ENCODE measurements at regions not wholly inside any gene's neighbourhood (a gene's known extent, or its start where the extent isn't known, plus 50 kb on each side); places are given as distances from the start of the nearest gene placed in this dataset.

GRCh38 chr6:166005944-166006899, 161.4 kb downstream of the TBXT start (continued):
- TF ChIP-seq GLIS1 (tag by site-specific recombination; IDR thresholded peaks at IDR 0.05) (peak; percentile 28; the same call in 1 of the 2 replicates), GLI2 (tag by site-specific recombination; IDR thresholded peaks at IDR 0.05; ENCODE audit: borderline replicate concordance, low read depth) (0 out of 2 replicates have a peak, but pooled peaks have one; percentile 29), ZNF791 (tag by site-specific recombination; IDR thresholded peaks at IDR 0.05) (no peak), SP3 (tag by site-specific recombination; IDR thresholded peaks at IDR 0.05) (0 out of 2 replicates have a peak, but pooled peaks have one; percentile 20), ZEB2 (tag by site-specific recombination; IDR thresholded peaks at IDR 0.05) (peak; percentile 64), ZNF843 (tag by site-specific recombination; IDR thresholded peaks at IDR 0.05) (peak; percentile 74; the same call in 1 of the 2 replicates), KLF8 (tag by site-specific recombination; IDR thresholded peaks at IDR 0.05) (peak; percentile 66), ZNF747 (tag by site-specific recombination; IDR thresholded peaks at IDR 0.05) (no peak), PRDM10 (tag by site-specific recombination; IDR thresholded peaks at IDR 0.05) (0 out of 2 replicates have a peak, but pooled peaks have one; percentile 38), FEZF1 (tag by site-specific recombination; IDR thresholded peaks at IDR 0.05) (peak; percentile 82), ZSCAN18 (tag by site-specific recombination; IDR thresholded peaks at IDR 0.05) (no peak), SP2 (tag by site-specific recombination; IDR thresholded peaks at IDR 0.05) (peak; percentile 41), ZNF561 (tag by site-specific recombination; IDR thresholded peaks at IDR 0.05; ENCODE audit: borderline replicate concordance) (0 out of 2 replicates have a peak, but pooled peaks have one; percentile 85), ZNF529 (tag by site-specific recombination; IDR thresholded peaks at IDR 0.05; ENCODE audit: insufficient replicate concordance) (no peak), EGR2 (tag by site-specific recombination; IDR thresholded peaks at IDR 0.05; ENCODE audit: low read depth) (peak; percentile 32; the same call in 1 of the 2 replicates), ZNF366 (tag by site-specific recombination; conservative IDR thresholded peaks at IDR 0.05) (peak; percentile 96), SP7 (tag by site-specific recombination; IDR thresholded peaks at IDR 0.05) (peak; percentile 77)

DNA sequence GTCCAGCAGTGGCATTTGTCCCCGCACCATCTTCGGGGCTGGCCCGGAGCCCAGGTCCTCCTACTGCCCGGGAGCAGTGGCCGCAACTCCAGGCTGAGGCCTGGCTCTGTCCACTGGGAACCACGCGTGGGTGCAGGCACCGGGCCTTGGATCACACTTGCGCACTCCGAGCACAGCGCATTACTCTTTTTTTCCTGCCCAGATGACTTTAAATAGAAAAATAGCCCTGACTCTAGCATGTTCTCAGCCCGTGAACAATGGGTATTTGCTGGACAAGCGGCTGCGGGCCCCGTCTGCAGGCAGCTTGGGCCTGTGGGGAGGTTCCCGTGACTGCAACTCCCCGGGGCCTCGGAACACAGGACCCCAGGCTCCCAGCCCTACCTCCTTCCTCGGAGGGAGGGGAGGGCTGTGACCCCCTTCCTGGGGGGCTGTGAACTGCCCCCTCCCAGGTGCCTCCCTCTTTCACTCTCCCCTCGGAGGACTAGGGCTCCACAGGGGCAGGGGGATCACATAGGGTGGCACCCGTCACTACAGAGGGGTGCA, 162.2 kb downstream of the TBXT start:
- Histone ChIP-seq H3K4me3 (ENCODE audit: low read depth, low read length) (peak overlapping the region; percentile 43), H3K36me3 (ENCODE audit: control insufficient read depth in 2 of 2, insufficient read depth in 1 of 2, low read length in 2 of 2) (no peaks in the 10 kb centered on the region), H3K4me1 (ENCODE audit: control insufficient read depth, insufficient read depth, low read length) (peaks cover 13% of the 10 kb centered on the region), H3K27ac (ENCODE audit: extremely low read depth, low read depth, low read length) (peak overlapping the region; percentile 53; the same call in 1 of the 2 replicates), H3K9me3 (ENCODE audit: control insufficient read depth, insufficient read depth, low read depth, low read length) (no peaks in the 10 kb centered on the region)
- ChIA-PET POLR2A (no interaction called here), CTCF (interaction anchor here (0.8 to 1.8 kb wide), 4 partner anchors 18 to 123 kb away, joined by 3 to 8 read pairs (median 4); no protein-coding TSS in a partner anchor)
- TF ChIP-seq, protein P1, sequence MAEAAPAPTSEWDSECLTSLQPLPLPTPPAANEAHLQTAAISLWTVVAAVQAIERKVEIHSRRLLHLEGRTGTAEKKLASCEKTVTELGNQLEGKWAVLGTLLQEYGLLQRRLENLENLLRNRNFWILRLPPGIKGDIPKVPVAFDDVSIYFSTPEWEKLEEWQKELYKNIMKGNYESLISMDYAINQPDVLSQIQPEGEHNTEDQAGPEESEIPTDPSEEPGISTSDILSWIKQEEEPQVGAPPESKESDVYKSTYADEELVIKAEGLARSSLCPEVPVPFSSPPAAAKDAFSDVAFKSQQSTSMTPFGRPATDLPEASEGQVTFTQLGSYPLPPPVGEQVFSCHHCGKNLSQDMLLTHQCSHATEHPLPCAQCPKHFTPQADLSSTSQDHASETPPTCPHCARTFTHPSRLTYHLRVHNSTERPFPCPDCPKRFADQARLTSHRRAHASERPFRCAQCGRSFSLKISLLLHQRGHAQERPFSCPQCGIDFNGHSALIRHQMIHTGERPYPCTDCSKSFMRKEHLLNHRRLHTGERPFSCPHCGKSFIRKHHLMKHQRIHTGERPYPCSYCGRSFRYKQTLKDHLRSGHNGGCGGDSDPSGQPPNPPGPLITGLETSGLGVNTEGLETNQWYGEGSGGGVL (tag by site-specific recombination; IDR thresholded peaks at IDR 0.05), result peak; percentile 84
- TF ChIP-seq, protein P2, sequence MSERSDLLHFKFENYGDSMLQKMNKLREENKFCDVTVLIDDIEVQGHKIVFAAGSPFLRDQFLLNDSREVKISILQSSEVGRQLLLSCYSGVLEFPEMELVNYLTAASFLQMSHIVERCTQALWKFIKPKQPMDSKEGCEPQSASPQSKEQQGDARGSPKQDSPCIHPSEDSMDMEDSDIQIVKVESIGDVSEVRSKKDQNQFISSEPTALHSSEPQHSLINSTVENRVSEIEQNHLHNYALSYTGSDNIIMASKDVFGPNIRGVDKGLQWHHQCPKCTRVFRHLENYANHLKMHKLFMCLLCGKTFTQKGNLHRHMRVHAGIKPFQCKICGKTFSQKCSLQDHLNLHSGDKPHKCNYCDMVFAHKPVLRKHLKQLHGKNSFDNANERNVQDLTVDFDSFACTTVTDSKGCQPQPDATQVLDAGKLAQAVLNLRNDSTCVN (tag by site-specific recombination; optimal IDR thresholded peaks at IDR 0.05), result peak; percentile 14
- TF ChIP-seq ZNF777 (tag by site-specific recombination; IDR thresholded peaks at IDR 0.05; ENCODE audit: borderline replicate concordance) (peak; percentile 63; the same call in 1 of the 2 replicates), ZSCAN18 (tag by site-specific recombination; IDR thresholded peaks at IDR 0.05) (no peak), ZBTB10 (tag by site-specific recombination; IDR thresholded peaks at IDR 0.05) (peak; percentile 33; the same call in 1 of the 2 replicates)

Measured in HEK293 (cell line).